ENCODE measurements at regions not wholly inside any gene's neighbourhood (a gene's known extent, or its start where the extent isn't known, plus 50 kb on each side); places are given as distances from the start of the nearest gene placed in this dataset.
"Not testable (repeated sequence)": the region's sequence is repeated elsewhere in the genome, so short reads cannot be mapped to it uniquely, and the experiment has no call there.

- no peak for TF ChIP-seq CTCF (conservative IDR thresholded peaks at IDR 0.05; ENCODE audit: low read length)
- no peak for DNase-seq (ENCODE audit: low read depth)
- H3K4me3 ChIP-seq (ENCODE audit: low read length): no peak overlapping the region
Measured at GRCh38 chr2:142745691-142746090, 131.8 kb upstream of the KYNU start.

GRCh38 chr2:142742371-142743214 lies 134.9 kb upstream of the KYNU start:
- no peak overlapping the region for H3K4me3 ChIP-seq (ENCODE audit: low read length)
- TF ChIP-seq CTCF (conservative IDR thresholded peaks at IDR 0.05; ENCODE audit: low read length): no peak
- peak; percentile 3 for DNase-seq (ENCODE audit: low read depth)

- TF ChIP-seq CTCF (conservative IDR thresholded peaks at IDR 0.05; ENCODE audit: low read length): no peak
- no peak for DNase-seq (ENCODE audit: low read depth)
- H3K4me3 ChIP-seq (ENCODE audit: low read length): no peak overlapping the region
Measured at GRCh38 chr2:142741764-142742269, 135.6 kb upstream of the KYNU start.

- no peak for DNase-seq (ENCODE audit: low read depth)
- H3K4me3 ChIP-seq (ENCODE audit: low read length): no peak overlapping the region
- TF ChIP-seq CTCF (conservative IDR thresholded peaks at IDR 0.05; ENCODE audit: low read length): no peak
Measured at GRCh38 chr2:142734770-142735169, 142.7 kb upstream of the KYNU start.

GRCh38 chr2:142734231-142734630 lies 143.2 kb upstream of the KYNU start:
- no peak overlapping the region for H3K4me3 ChIP-seq (ENCODE audit: low read length)
- TF ChIP-seq CTCF (conservative IDR thresholded peaks at IDR 0.05; ENCODE audit: low read length): no peak
- DNase-seq (ENCODE audit: low read depth): no peak

GRCh38 chr2:142729814-142730213 lies 147.7 kb upstream of the KYNU start:
- not testable (repeated sequence) for DNase-seq (ENCODE audit: low read depth); H3K4me3 ChIP-seq (ENCODE audit: low read length)

GRCh38 chr2:142727821-142728478 lies 149.5 kb upstream of the KYNU start:
- not testable (repeated sequence) for DNase-seq (ENCODE audit: low read depth); H3K4me3 ChIP-seq (ENCODE audit: low read length)

GRCh38 chr2:142725386-142725785 lies 152.1 kb upstream of the KYNU start:
- DNase-seq (ENCODE audit: low read depth): no peak
- no peak overlapping the region for H3K4me3 ChIP-seq (ENCODE audit: low read length)
- no peak for TF ChIP-seq CTCF (conservative IDR thresholded peaks at IDR 0.05; ENCODE audit: low read length)
